ENCODE measurements at regions not wholly inside any gene's neighbourhood (a gene's known extent, or its start where the extent isn't known, plus 50 kb on each side); places are given as distances from the start of the nearest gene placed in this dataset.
"Not testable (repeated sequence)": the region's sequence is repeated elsewhere in the genome, so short reads cannot be mapped to it uniquely, and the experiment has no call there.

GRCh38 chr2:76174505-76174904, 463.8 kb upstream of the GCFC2 start:
- TF ChIP-seq CTCF (IDR thresholded peaks at IDR 0.05) = no peak
- no peak for ATAC-seq
- intact Hi-C loops (cut with DNase I) = no loop called here
- H3K27ac ChIP-seq = no peak overlapping the region
- H3K4me3 ChIP-seq = no peak overlapping the region
- DNase-seq = no peak
- H3K4me1 ChIP-seq = no peaks in the 10 kb centered on the region
- WGBS, 3 donors = 48 to 56% (median 50%) methylated on average over 2 of the region's 2 CpGs
- H3K9me3 ChIP-seq = peaks cover 9% of the 10 kb centered on the region
- no peaks in the 10 kb centered on the region for H3K36me3 ChIP-seq (ENCODE audit: insufficient read depth in 1 of 2, low read depth in 1 of 2)
- H3K27me3 ChIP-seq (ENCODE audit: insufficient read depth in 3 of 3, low read length in 2 of 3) = no peaks in the 10 kb centered on the region

GRCh38 chr2:76173206-76173605, 462.5 kb upstream of the GCFC2 start:
- DNase-seq; H3K9me3 ChIP-seq; intact Hi-C loops (cut with DNase I); H3K4me1 ChIP-seq; H3K27me3 ChIP-seq (ENCODE audit: insufficient read depth in 3 of 3, low read length in 2 of 3); H3K4me3 ChIP-seq; ATAC-seq; H3K36me3 ChIP-seq (ENCODE audit: insufficient read depth in 1 of 2, low read depth in 1 of 2); H3K27ac ChIP-seq: not testable (repeated sequence)
- 0 to 39% (median 0%) methylated on average over 1 of the region's 1 CpG for WGBS, 3 donors

- H3K36me3 ChIP-seq (ENCODE audit: insufficient read depth in 1 of 2, low read depth in 1 of 2); DNase-seq; intact Hi-C loops (cut with DNase I); H3K27me3 ChIP-seq (ENCODE audit: insufficient read depth in 3 of 3, low read length in 2 of 3); H3K9me3 ChIP-seq; H3K4me1 ChIP-seq; H3K4me3 ChIP-seq; H3K27ac ChIP-seq; ATAC-seq: not testable (repeated sequence)
These were observed 461.5 kb upstream of the GCFC2 start for GRCh38 chr2:76172154-76172595.

DNA sequence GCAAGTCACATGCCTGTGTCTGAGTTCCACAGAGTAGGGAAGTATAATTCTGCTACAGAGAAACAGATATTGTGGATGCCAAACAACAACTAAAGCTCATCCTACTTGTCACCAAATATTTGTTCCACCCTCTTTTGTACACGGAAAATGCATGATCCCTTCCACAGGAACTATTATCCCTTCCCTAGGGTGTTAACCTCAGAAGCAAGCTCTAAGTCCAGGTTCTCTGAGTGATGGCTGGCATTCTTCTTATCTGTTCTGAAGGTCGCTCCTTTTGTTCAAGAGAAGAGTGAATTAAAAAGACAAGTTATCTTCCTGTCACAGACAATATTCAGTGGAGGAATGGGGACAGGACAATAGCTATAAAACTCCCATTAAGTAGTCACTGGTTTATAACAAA, 460.1 kb upstream of the GCFC2 start:
- H3K27me3 ChIP-seq (ENCODE audit: insufficient read depth in 3 of 3, low read length in 2 of 3) = no peaks in the 10 kb centered on the region
- no peak for DNase-seq
- peaks cover 9% of the 10 kb centered on the region for H3K9me3 ChIP-seq
- H3K36me3 ChIP-seq (ENCODE audit: insufficient read depth in 1 of 2, low read depth in 1 of 2) = no peaks in the 10 kb centered on the region
- no peaks in the 10 kb centered on the region for H3K4me1 ChIP-seq
- no peak overlapping the region for H3K27ac ChIP-seq
- no peak for ATAC-seq
- H3K4me3 ChIP-seq = no peak overlapping the region
- WGBS, 3 donors = 49 to 69% (median 60%) methylated on average over 2 of the region's 2 CpGs
- intact Hi-C loops (cut with DNase I) = no loop called here
- TF ChIP-seq CTCF (IDR thresholded peaks at IDR 0.05) = no peak

DNA sequence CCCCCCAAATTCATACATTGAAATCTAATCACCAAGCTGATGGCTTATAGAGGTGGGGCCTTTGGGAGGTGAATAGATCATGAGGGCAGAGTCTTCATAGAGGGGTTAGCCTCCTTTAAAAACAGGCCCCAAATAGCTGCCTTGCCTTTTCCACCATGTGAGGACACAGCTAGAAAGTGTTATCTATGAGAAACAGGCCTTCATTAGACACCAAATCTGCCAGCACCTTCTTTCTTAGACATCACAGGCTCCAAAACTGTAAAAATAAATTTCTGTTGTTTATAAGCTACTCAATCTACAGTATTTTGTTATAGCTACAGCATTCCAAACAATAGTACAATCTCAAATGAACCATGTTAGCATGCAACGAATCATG, 459.3 kb upstream of the GCFC2 start:
- Histone ChIP-seq H3K27ac (no peak overlapping the region), H3K27me3 (ENCODE audit: insufficient read depth in 3 of 3, low read length in 2 of 3) (no peaks in the 10 kb centered on the region), H3K4me1 (no peaks in the 10 kb centered on the region), H3K36me3 (ENCODE audit: insufficient read depth in 1 of 2, low read depth in 1 of 2) (no peaks in the 10 kb centered on the region), H3K9me3 (peaks cover 9% of the 10 kb centered on the region), H3K4me3 (no peak overlapping the region)
- 75 to 87% (median 81%) methylated on average over 1 of the region's 1 CpG for WGBS, 3 donors
- no peak for DNase-seq
- intact Hi-C loops (cut with DNase I) = no loop called here
- TF ChIP-seq CTCF (IDR thresholded peaks at IDR 0.05) = no peak
- ATAC-seq = no peak

DNA sequence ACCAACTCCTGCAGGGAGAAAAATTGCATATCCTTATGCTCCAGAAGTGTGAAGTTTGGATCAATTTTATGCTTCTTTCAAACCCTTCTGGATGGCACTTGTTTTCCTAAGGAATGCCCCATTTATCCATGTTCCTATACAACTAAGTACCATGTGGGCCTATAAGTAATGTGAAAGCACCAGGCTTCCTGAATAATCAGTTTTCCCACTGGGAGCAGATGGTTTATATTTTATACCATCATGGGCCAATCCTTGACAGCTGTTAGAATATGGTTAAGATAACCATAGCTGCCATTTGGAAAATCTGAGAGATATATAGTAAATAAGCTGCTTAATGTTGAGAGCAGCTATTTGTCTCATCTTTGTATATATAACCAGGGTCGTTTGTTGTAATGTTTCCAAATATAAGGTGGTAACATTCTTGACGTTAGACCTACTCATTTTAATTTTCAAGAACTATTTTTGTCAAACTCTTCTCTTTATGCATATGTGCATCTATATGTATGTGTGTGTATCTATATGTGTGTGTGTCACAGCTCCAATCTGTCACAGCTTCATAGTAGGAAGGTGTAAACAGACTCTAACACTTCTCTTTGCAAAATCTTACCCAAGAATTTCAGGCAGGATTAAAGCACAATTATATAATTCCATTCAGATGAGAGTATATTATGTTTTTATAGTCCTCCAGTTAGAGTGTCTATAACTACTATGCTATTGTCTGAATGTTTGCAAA, 458.7 kb upstream of the GCFC2 start:
- no peak overlapping the region for H3K27ac ChIP-seq
- H3K4me3 ChIP-seq = no peak overlapping the region
- DNase-seq = no peak
- no peaks in the 10 kb centered on the region for H3K36me3 ChIP-seq (ENCODE audit: insufficient read depth in 1 of 2, low read depth in 1 of 2)
- no peak for TF ChIP-seq CTCF (IDR thresholded peaks at IDR 0.05)
- peaks cover 9% of the 10 kb centered on the region for H3K9me3 ChIP-seq
- WGBS, 3 donors = 63 to 71% (median 63%) methylated on average over 2 of the region's 2 CpGs
- no peaks in the 10 kb centered on the region for H3K4me1 ChIP-seq
- H3K27me3 ChIP-seq (ENCODE audit: insufficient read depth in 3 of 3, low read length in 2 of 3) = no peaks in the 10 kb centered on the region
- no peak for ATAC-seq
- intact Hi-C loops (cut with DNase I) = no loop called here
